B cell (primary cell): ENCODE measurements at regions not wholly inside any gene's neighbourhood (a gene's known extent, or its start where the extent isn't known, plus 50 kb on each side); places are given as distances from the start of the nearest gene placed in this dataset.

Experiments
- ATAC-seq: fragments of 200-7000 bp; cut with Tn5 transposase; one replicate; pipeline ENCODE4 v1.10.0; 2021; ENCODE audit warnings: low read depth, mild to moderate bottlenecking, moderate number of reproducible peaks, moderate library complexity
- CTCF ChIA-PET: fragments of 350-600 bp; sonication (Branson Sonifier 250); formaldehyde crosslinking; loops from one replicate; lab custom pipeline; 2021; ENCODE audit warnings: antibody characterized with exemption, inconsistent platforms; lab: Charles Lee
- POLR2A ChIA-PET: fragments of 350-600 bp; sonication (Branson Sonifier 250); formaldehyde crosslinking; loops from one replicate; lab custom pipeline; 2021; ENCODE audit warnings: antibody characterized with exemption; lab: Charles Lee
- DNase-seq: peaks from one replicate; pipeline ENCODE4 v3.0.0; 2013
- H2AFZ ChIP-seq: 2 replicates; pipeline ENCODE4 v1.6.1; 2012; ENCODE audit warnings: mild to moderate bottlenecking, low read depth, low read length; ENCODE audit not compliant: insufficient read depth, poor library complexity, severe bottlenecking
- H3K27ac ChIP-seq, 2 donors: 1 replicate in 1 of 2; 2 replicates in 1 of 2; pipeline ENCODE4 v1.5.1; 2012 to 2013; ENCODE audit warnings: low read length in 2 of 2, mild to moderate bottlenecking in 2 of 2, moderate library complexity in 1 of 2
- H3K27me3 ChIP-seq, 4 experiments: fragments of 200-600 bp in 1 of 4; sonication (generic) in 1 of 4; replicated peaks in 1 of 4; 1 replicate in 2 of 4; 2 replicates in 2 of 4; pipeline versions ENCODE4 v1.6.1 to v1.7.0; 2013 to 2016; ENCODE audit warnings: low read length in 3 of 4, mild to moderate bottlenecking in 2 of 4, mixed read lengths in 1 of 4, moderate library complexity in 1 of 4; ENCODE audit not compliant: insufficient read depth in 4 of 4, control insufficient read depth in 3 of 4; ENCODE audit errors: control extremely low read depth in 1 of 4
- H3K36me3 ChIP-seq, 2 experiments: replicated peaks in 1 of 2; 1 replicate in 1 of 2; 2 replicates in 1 of 2; pipeline versions ENCODE4 v1.6.1 to v1.7.1; 2013; ENCODE audit warnings: low read length in 1 of 2; ENCODE audit not compliant: insufficient read depth in 2 of 2, control insufficient read depth in 1 of 2; ENCODE audit errors: control extremely low read depth in 1 of 2, extremely low read depth in 1 of 2
- H3K4me1 ChIP-seq, 2 donors: fragments of 200-600 bp in 1 of 2; sonication (generic) in 1 of 2; 1 replicate in 1 of 2; 2 replicates in 1 of 2; pipeline versions ENCODE4 v1.5.1 to v1.6.1; 2013 to 2017; ENCODE audit warnings: low read length in 2 of 2; ENCODE audit not compliant: control insufficient read depth in 2 of 2, insufficient read depth in 2 of 2
- H3K4me2 ChIP-seq: replicated peaks from 2 replicates; pipeline ENCODE3; 2012; ENCODE audit warnings: mild to moderate bottlenecking, low read depth, low read length; ENCODE audit not compliant: poor library complexity, severe bottlenecking
- H3K4me3 ChIP-seq, 5 experiments: fragments of 200-600 bp in 1 of 5; sonication (generic) in 1 of 5; 1 replicate in 3 of 5; 2 replicates in 2 of 5; pipeline versions ENCODE4 v1.5.1 to v1.7.0; 2011 to 2016; ENCODE audit warnings: low read length in 4 of 5, mild to moderate bottlenecking in 4 of 5, low read depth in 2 of 5, control low read depth in 1 of 5, moderate library complexity in 1 of 5; ENCODE audit not compliant: insufficient read depth in 1 of 5; ENCODE audit errors: control extremely low read depth in 1 of 5, extremely low read depth in 1 of 5
- H3K79me2 ChIP-seq: fragments of 200-600 bp; sonication (generic); one replicate; pipeline ENCODE4 v1.6.0; 2016; ENCODE audit warnings: low read length; ENCODE audit not compliant: control insufficient read depth, insufficient read depth
- H3K9ac ChIP-seq: fragments of 200-600 bp; sonication (generic); 2 replicates; pipeline ENCODE4 v1.6.1; 2017; ENCODE audit warnings: mild to moderate bottlenecking, low read length, moderate library complexity
- H3K9me3 ChIP-seq, 3 donors: one replicate each; pipeline versions ENCODE4 v1.6.1 to v1.7.1; 2013; ENCODE audit warnings: low read length in 2 of 3; ENCODE audit not compliant: control insufficient read depth in 2 of 3, insufficient read depth in 1 of 3; ENCODE audit errors: control extremely low read depth in 1 of 3
- H4K20me1 ChIP-seq: 2 replicates; pipeline ENCODE4 v1.6.0; 2012; ENCODE audit warnings: mild to moderate bottlenecking, low read length; ENCODE audit not compliant: insufficient read depth, control insufficient read depth, poor library complexity, severe bottlenecking
- H3K27ac Mint-ChIP-seq: one replicate; pipeline ENCODE4 v1.8.0; 2021; ENCODE audit warnings: mixed read lengths
- H3K27me3 Mint-ChIP-seq: one replicate; pipeline ENCODE4 v1.8.0; 2021; ENCODE audit warnings: mixed read lengths
- H3K4me1 Mint-ChIP-seq: one replicate; pipeline ENCODE4 v1.8.0; 2021; ENCODE audit warnings: mixed read lengths
- H3K4me3 Mint-ChIP-seq: one replicate; pipeline ENCODE4 v1.8.0; 2021; ENCODE audit warnings: mixed read lengths
- H3K9me3 Mint-ChIP-seq: one replicate; pipeline ENCODE4 v1.8.0; 2022; ENCODE audit warnings: mixed read lengths; ENCODE audit not compliant: insufficient read depth
- EZH2 ChIP-seq: IDR thresholded peaks from 2 replicates; pipeline ENCODE4 v1.6.1; 2012; ENCODE audit warnings: borderline replicate concordance, low read depth, mild to moderate bottlenecking, moderate library complexity, low read length; ENCODE audit not compliant: insufficient read depth, poor library complexity, severe bottlenecking
- WGBS: methylation state at CpG from one replicate; pipeline ENCODE4 v1.1.5; 2013; ENCODE audit warnings: missing lambda C conversion rate; ENCODE audit not compliant: insufficient coverage; 5-methylcytosine and 5-hydroxymethylcytosine counted together
- intact Hi-C: fragments of 100-400 bp; cut with micrococcal nuclease; formaldehyde crosslinking; loops from one replicate; pipeline ENCODE4 v1.10.0; 2022
- TF ChIP-seq, protein P1 (sequence below): fragments of 200-600 bp; IDR thresholded peaks from one replicate; pipeline ENCODE4 v1.8.0; 2022; ENCODE audit warnings: antibody characterized with exemption, mild to moderate bottlenecking

DNA sequence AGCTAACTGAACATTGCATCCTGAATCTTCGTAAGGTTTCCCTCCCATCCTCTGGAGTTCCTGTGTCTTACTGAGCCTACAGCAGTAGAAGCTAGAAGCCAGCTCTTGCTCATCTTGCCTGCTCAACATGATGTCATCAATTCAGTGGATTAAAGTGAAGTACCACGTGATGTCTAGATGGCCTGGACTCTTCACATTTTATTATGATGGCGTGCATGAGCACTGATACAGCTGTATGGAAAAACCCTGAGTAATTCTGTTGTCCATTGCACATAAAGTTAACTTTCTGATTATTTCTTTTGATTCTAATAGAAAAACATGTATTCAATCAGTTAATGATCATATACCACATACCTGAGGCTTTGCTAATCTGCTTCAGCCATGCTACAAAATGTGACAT, 2387.7 kb upstream of the TENM3 start:
- 100% methylated on average over 1 of the region's 3 CpGs for WGBS
- POLR2A ChIA-PET, result no interaction called here
- Histone ChIP-seq H3K27me3 (no peaks in the 10 kb centered on the region), H3K36me3 (no peaks in the 10 kb centered on the region), H3K79me2 (no peaks in the 10 kb centered on the region), H3K9ac (no peak overlapping the region), H4K20me1 (no peaks in the 10 kb centered on the region), H3K9me3 (no peaks in the 10 kb centered on the region), H3K4me1 (no peaks in the 10 kb centered on the region), H3K4me3 (no peak overlapping the region), H2AFZ (no peak overlapping the region), H3K27ac (no peak overlapping the region), H3K4me2 (no peak overlapping the region)
- Mint-ChIP-seq H3K27me3 (no peaks in the 10 kb centered on the region), H3K4me1 (no peaks in the 10 kb centered on the region), H3K4me3 (no peak overlapping the region), H3K9me3 (no peaks in the 10 kb centered on the region), H3K27ac (no peak overlapping the region)
- intact Hi-C loops, result no loop called here
- CTCF ChIA-PET, result no interaction called here
- ATAC-seq (no peak), DNase-seq (no peak)
- no peak for TF ChIP-seq EZH2
- TF ChIP-seq, protein P1, sequence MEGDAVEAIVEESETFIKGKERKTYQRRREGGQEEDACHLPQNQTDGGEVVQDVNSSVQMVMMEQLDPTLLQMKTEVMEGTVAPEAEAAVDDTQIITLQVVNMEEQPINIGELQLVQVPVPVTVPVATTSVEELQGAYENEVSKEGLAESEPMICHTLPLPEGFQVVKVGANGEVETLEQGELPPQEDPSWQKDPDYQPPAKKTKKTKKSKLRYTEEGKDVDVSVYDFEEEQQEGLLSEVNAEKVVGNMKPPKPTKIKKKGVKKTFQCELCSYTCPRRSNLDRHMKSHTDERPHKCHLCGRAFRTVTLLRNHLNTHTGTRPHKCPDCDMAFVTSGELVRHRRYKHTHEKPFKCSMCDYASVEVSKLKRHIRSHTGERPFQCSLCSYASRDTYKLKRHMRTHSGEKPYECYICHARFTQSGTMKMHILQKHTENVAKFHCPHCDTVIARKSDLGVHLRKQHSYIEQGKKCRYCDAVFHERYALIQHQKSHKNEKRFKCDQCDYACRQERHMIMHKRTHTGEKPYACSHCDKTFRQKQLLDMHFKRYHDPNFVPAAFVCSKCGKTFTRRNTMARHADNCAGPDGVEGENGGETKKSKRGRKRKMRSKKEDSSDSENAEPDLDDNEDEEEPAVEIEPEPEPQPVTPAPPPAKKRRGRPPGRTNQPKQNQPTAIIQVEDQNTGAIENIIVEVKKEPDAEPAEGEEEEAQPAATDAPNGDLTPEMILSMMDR, result no peak

DNA sequence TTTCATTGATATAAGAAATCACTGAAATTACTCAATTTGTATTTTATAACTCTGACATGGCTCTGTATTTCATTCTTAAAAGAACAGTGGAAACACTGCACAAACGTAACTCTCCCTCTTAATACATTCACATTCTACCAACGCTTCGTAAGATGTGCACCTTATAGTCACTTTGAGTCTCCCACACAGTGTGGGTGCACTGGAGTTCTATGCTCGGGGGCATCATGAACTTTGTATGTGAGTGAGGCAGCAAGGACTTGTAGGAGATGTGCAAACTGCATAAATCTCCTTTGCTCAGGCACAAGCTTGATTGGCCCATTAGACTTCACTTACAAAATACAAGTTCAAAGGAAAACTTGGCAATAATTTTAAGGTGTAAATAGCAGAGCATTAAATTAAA, 2385.0 kb upstream of the TENM3 start:
- no peak overlapping the region for H3K27ac ChIP-seq
- DNase-seq (no peak), ATAC-seq (no peak)
- H2AFZ ChIP-seq, result no peak overlapping the region
- Mint-ChIP-seq H3K27me3 (no peaks in the 10 kb centered on the region), H3K9me3 (no peaks in the 10 kb centered on the region), H3K4me3 (no peak overlapping the region), H3K27ac (no peak overlapping the region), H3K4me1 (no peaks in the 10 kb centered on the region)
- no peaks in the 10 kb centered on the region for H3K36me3 ChIP-seq
- no peaks in the 10 kb centered on the region for H3K79me2 ChIP-seq
- no peak overlapping the region for H3K9ac ChIP-seq
- TF ChIP-seq, protein P1, result no peak
- no peak for TF ChIP-seq EZH2
- H3K4me1 ChIP-seq, result no peaks in the 10 kb centered on the region
- no CpG with 5 or more reads among the region's 4 CpGs for WGBS
- H3K27me3 ChIP-seq, result no peaks in the 10 kb centered on the region
- H4K20me1 ChIP-seq, result no peaks in the 10 kb centered on the region
- H3K4me2 ChIP-seq, result no peak overlapping the region
- intact Hi-C loops, result no loop called here
- H3K4me3 ChIP-seq, result no peak overlapping the region
- ChIA-PET POLR2A (no interaction called here), CTCF (no interaction called here)
- no peaks in the 10 kb centered on the region for H3K9me3 ChIP-seq
